Omental fat pad (tissue), 3 donors: ENCODE measurements at regions not wholly inside any gene's neighbourhood (a gene's known extent, or its start where the extent isn't known, plus 50 kb on each side); places are given as distances from the start of the nearest gene placed in this dataset.

Experiments
- ATAC-seq: fragments of 150-250 bp; one replicate; pipeline ENCODE4 v1.9.1; 2016; ENCODE audit warnings: mild to moderate bottlenecking, moderate library complexity; ENCODE audit not compliant: low FRiP score
- DNase-seq: peaks from one replicate; pipeline ENCODE4 v3.0.0-alpha.2; 2019; ENCODE audit warnings: low spot score
- CTCF ChIP-seq, 3 donors: fragments of 450-650 bp; IDR thresholded peaks; one replicate each; pipeline ENCODE4 v1.5.1; 2016 to 2017; ENCODE audit warnings: antibody characterized with exemption in 3 of 3, mild to moderate bottlenecking in 3 of 3, moderate library complexity in 2 of 3

GRCh38 chr18:2348003-2348402 lies 223.3 kb downstream of the METTL4 start:
- no peak for TF ChIP-seq CTCF (IDR thresholded peaks at IDR 0.05)
- ATAC-seq (no peak), DNase-seq (no peak)

- TF ChIP-seq CTCF (IDR thresholded peaks at IDR 0.05), result no peak
- ATAC-seq, result no peak
- DNase-seq, result no peak
These were observed 220.0 kb downstream of the METTL4 start for GRCh38 chr18:2351126-2351850.

GRCh38 chr18:2354292-2354691 lies 217.0 kb downstream of the METTL4 start:
- no peak for TF ChIP-seq CTCF (IDR thresholded peaks at IDR 0.05)
- no peak for DNase-seq
- ATAC-seq, result no peak

GRCh38 chr18:2356906-2357305 lies 214.4 kb downstream of the METTL4 start:
- no peak for TF ChIP-seq CTCF (IDR thresholded peaks at IDR 0.05)
- no peak for ATAC-seq
- DNase-seq, result no peak

- DNase-seq (no peak), ATAC-seq (no peak)
- TF ChIP-seq CTCF (IDR thresholded peaks at IDR 0.05), result no peak
These were observed 210.4 kb downstream of the METTL4 start for GRCh38 chr18:2360861-2361260.

GRCh38 chr18:2368102-2368501 lies 203.2 kb downstream of the METTL4 start:
- TF ChIP-seq CTCF (IDR thresholded peaks at IDR 0.05), result no peak
- ATAC-seq, result no peak

GRCh38 chr18:2376707-2377106 lies 194.6 kb downstream of the METTL4 start:
- no peak for ATAC-seq
- no peak for DNase-seq
- TF ChIP-seq CTCF (IDR thresholded peaks at IDR 0.05), result no peak

More at GRCh38 chr18:2368102-2368501, 203.2 kb downstream of the METTL4 start:
- DNase-seq, result no peak
